NCI-H1436 treated with DMSO at 0.1 percent for 48 hours (cell line): ENCODE measurements at regions not wholly inside any gene's neighbourhood (a gene's known extent, or its start where the extent isn't known, plus 50 kb on each side); places are given as distances from the start of the nearest gene placed in this dataset.
A peak's percentile ranks its signal among the peaks of the same experiment; 100 is the strongest.

Source experiments
- DNase-seq: peaks from one replicate; lab custom pipeline; 2025; lab: John Stamatoyannopoulos, UW

DNA sequence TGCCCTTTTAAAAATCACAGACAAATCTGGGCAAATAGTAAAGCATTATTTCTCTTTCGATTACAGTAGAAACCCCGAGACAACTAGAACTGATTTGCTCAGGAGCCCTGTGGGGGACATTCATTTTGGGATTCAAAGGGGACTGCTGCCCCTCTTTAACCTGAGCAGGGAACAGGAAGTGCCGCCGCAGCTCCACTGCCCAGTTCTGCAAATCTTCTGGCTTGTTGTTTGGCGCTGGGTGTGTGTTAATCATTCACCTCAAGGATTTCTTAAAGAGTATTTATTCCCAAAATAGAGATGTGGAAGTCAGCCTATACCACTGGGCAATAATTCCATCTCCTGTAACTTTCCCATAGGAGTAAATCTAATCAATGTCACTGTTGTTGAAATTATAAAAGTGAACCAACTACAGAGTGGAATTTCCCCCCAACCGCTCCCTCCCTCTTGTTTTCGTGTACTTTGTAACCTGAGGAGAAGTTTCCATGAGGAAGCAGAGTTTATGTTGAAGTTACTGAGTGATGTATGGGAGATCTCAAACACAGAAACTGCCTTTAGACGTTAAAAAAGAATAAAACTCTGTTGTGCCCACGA lies 515.8 kb downstream of the KLF12 start:
- DNase-seq, result no peak

- DNase-seq, result no peak
Measured at GRCh38 chr13:73616861-73617260, 517.3 kb downstream of the KLF12 start.

DNA sequence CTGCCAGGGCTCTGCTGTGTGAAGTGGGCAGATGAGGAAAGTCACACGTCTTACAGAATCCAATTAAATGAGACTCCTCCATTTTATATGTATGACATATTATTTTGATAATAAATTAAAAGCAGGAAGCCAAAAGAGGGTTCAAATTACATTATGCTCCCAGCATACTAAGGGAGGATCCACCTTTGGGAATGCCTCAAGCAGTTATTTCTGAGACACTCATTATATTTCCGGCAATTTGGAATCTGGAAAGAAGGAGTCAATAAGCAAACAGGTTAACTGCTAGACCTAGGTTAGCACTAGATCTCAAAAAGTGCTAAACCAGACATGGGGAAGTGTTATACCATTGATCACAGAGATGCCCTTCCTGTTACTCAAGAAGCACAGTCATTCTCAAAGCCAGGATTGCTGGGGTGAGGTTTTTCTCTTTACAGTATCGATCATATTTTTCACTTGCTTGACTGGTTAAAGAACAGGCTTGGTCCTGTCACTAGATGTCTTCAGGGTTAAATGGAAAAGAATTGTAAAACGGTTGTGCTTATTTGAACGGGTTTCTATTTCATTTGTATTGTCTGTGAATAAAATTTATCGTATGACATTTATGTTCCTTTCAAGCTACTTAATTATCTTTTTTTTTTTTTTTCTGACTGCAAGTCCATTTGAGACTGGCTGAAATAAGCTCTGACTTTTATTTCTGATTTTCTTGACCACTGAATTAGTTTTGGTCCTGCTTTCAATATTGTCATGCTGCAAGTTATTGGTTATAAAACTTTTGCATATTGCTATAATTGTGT lies 523.2 kb downstream of the KLF12 start:
- DNase-seq, result no peak

GRCh38 chr13:73608711-73609485 lies 525.3 kb downstream of the KLF12 start:
- peak; percentile 90 for DNase-seq

- no peak for DNase-seq
Measured at GRCh38 chr13:73608157-73608516, 526.1 kb downstream of the KLF12 start.

DNA sequence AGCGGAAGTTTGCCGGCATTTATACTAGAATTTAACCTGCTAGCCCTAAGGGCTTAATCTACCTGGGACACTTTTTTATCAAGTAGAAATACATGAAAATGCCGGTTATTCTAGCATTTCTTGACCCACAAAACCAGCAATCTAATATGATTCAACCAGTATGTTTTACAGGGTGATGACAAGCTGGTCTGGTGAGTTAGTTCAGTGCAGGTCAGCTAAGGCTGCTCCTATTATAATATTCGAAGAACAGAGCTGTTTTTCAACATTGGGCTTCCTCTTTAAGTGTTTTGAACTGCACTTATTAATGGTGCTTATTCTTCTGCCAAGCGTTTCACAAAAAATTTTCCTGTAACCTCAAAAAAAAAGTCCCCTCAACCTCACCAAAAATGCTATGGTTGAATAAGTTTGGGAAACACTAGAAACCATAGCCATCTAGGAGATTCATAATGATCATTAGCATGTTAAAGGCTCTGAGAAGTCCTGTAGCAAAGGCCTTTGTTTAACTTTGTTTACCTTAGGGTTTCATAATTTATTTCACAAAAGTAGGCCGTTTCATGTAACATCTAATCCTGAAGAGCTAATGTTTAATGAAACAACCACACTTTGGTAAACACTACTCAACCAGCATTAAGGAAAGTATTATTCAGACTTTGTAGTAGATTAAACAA lies 526.6 kb downstream of the KLF12 start:
- peak; percentile 91 for DNase-seq

DNA sequence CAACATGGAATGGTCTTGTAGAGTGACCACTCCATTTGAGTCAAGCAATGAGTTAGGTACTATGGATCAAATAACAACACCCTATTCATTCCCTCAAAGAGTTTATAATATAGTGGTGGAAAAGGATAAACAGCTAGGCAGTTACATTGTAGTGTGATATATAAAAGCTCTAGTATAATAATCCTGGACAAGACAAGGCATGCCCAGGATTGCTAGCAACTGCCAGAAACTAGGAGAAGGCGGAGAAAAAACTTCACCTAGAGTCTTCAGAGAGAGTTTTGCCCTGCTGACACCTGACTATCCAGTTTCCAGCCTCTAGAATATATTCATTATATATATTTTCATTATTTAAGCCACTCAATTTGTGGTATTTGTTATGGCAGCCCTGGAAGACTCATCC lies 530.6 kb downstream of the KLF12 start:
- DNase-seq, result no peak

- no peak for DNase-seq
Measured at GRCh38 chr13:73602295-73602694, 531.9 kb downstream of the KLF12 start.

DNA sequence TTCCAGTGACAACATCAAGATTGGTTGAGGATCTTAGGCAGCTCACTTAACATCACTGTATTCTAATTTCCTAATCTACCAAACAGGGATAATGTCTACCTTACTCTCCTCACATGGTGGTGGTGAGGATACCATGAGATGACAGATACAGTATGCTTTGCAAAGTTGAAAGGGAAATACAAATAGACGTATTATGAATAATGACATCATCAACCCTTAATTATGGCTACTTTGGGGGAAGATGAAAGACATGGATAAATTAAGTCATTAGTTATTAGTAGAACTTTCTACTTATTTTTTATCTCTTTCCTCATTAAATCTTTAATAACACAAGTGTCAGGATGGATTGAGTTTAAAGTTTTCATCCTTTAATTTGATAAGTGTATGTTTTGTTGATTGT lies 532.5 kb downstream of the KLF12 start:
- DNase-seq, result no peak

DNA sequence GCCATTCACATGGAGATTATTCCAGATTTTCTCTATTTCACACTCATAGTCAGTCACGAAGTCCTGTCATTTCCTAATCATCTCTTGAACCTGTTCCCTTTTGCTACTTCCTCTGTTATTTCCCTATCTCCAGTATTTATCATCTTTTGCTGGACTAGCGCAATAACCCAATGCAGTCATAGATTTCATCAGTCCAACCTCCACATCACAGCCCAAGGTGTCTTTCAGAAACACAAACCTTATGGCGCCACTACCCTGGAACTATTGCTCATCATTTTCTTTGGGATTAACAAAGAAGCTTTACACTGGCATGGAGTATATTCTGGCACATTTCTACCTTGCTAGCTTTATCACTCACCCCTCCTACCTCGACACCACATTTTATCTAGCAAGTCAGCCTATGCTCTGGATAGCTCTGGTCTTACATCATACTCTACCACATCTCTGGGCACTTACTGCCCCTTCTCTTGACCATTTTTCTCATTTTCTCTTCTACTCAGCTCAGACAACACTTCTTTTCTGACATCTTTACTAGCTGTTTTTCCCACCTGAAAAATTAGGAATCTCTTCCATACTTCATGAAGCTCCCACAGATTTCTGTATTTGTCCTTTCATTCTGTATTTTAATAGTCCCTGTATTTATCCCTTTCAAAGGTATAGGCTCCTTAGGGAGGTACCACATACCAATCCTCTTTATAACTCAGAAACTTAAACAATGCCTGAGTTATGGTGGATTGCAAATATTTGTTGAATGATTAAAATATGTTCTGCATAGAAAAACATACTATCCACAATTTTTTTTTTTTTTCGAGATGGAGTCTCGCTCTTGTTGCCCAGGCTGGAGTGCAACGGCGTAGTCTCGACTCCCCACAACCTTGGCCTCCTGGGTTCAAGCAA lies 534.7 kb downstream of the KLF12 start:
- DNase-seq, result no peak

DNA sequence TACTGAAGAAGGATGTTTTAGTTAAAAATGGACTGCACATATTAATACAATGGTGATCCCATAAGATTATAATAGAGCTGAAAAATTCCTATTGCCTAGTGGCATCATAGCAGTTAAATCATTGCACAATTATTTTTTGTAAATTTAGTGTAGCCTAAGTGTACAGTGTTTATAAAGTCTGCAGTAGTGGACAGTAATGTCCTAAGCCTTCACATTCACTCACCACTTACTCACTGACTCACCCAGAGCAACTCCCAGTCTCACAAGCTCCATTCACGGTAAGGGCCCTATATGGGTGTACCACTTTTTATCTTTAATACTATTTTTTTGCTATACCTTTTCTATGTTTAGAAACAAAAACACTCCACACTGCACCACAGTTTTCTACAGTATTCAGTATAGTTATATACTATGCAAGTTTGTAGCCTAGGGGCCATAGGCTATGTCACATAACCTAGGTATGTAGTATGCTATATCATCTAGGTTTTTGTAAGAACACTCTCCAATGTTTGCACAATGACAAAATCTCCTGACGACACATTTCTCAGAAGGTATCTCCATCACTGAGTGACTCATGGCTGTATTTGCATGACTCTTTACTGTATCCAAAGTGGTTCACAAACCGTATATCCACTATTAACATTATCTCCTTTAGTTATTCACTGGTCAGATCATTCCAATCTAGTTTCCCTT lies 536.0 kb downstream of the KLF12 start:
- no peak for DNase-seq

DNA sequence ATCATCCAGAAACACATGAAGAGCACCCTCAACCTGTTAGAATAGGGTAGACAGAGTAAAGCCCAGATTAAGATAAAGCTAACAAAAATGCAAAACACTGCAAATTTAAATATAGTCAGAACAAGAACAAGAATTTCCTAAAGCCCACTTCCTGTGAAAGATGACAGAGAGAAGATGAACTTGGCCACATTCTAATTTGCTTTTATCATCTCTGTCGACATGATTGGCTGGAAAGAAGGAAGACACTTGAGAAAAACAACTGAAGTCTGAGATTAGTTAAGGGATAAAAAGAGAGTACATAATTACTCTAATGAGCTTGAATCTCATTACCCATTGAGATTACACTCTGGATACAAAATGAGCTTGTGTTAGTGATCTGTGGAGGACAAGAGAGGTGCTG lies 537.6 kb downstream of the KLF5 start:
- no peak for DNase-seq

DNA sequence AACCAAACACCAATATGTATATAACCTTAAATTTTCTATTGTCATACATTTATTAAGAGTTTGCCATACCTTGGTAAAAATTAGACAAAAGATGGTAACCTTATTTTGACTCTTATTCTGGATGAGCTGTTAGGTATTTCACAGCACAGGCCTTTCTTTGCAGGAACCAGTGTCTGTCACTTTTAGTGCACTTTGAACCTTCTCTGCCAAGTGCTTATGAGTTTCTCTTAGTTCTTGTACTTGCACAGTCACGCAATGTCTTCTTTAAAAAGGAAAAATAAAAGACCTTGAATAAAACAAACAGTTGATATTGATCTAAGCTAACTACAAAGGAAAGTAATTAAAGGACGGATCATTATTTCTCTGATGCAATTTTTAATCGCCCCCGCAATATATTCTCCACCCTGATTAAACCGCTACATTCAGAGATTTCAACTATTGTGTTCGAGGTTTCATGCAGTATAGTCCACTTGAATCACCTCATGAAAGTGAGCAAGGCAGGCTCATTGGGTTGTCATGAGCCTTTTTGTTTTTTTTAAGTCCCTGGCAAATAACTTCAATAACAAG lies 534.5 kb downstream of the KLF5 start:
- no peak for DNase-seq

GRCh38 chr13:73591861-73592260 lies 533.1 kb downstream of the KLF5 start:
- no peak for DNase-seq

DNA sequence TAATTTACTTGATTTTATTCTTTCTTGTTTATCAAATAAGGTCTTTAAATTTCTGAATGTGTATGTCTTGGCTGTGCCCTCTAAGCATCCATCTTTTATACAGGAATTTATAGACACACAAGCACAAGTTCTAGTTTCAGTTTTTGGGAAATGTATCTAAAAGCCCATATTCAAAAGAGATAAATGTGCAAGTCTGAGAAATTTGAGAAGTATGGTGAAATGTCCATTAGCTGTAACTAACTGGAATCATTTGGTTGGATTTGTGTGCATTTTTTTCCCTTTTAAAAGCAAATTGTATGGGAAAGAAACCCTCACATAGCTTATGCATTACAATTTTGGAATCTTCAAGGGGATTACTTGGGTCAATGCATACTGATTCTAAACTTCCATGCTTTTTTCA lies 532.0 kb downstream of the KLF5 start:
- no peak for DNase-seq

DNA sequence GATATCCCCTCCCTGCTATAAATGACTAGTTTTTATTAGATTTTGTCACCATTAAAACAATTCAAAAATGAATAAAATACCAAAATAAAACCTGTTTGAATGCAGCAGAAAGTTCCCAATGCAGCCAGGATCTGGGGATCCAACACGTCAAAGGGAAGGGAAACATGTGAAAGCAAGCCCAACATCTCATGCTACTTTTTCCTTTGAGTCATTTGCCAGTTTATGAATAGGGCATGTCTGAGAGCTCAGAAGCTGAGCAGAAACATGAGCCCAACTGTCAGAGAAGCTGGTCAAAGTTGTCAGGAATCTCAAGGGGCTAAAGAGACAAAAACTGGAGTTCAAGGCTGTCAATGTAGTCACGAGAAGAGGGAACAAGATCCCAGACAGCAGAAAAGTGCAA lies 526.4 kb downstream of the KLF5 start:
- DNase-seq, result no peak

GRCh38 chr13:73583331-73583730 lies 524.5 kb downstream of the KLF5 start:
- DNase-seq, result no peak

GRCh38 chr13:73580513-73581267 lies 521.9 kb downstream of the KLF5 start:
- no peak for DNase-seq

- DNase-seq, result no peak
Measured at GRCh38 chr13:73579574-73580274, 520.9 kb downstream of the KLF5 start.
